T-helper 17 cell (primary cell): ENCODE measurements at regions not wholly inside any gene's neighbourhood (a gene's known extent, or its start where the extent isn't known, plus 50 kb on each side); places are given as distances from the start of the nearest gene placed in this dataset.

Experiments used
- ATAC-seq: fragments of 150-1000 bp; cut with Tn5 transposase; 2 replicates; pipeline ENCODE4 v1.10.0; 2021; ENCODE audit warnings: mild to moderate bottlenecking, moderate library complexity
- DNase-seq, 3 donors: peaks; one replicate each; pipeline versions ENCODE4 v3.0.0 to v3.0.0-alpha.2; 2020 to 2021
- H3K9me3 ChIP-seq: one replicate; pipeline ENCODE4 v1.7.0; 2013; ENCODE audit warnings: low read length, mild to moderate bottlenecking; ENCODE audit not compliant: control insufficient read depth, poor library complexity, severe bottlenecking
- H3K27ac Mint-ChIP-seq: one replicate; pipeline ENCODE4 v1.8.0; 2022; ENCODE audit warnings: mild to moderate bottlenecking, moderate library complexity, mixed read lengths
- H3K27me3 Mint-ChIP-seq: one replicate; pipeline ENCODE4 v1.8.0; 2022; ENCODE audit warnings: mixed read lengths
- H3K36me3 Mint-ChIP-seq: one replicate; pipeline ENCODE4 v1.8.0; 2022; ENCODE audit warnings: low read depth, mixed read lengths
- H3K4me1 Mint-ChIP-seq: one replicate; pipeline ENCODE4 v1.8.0; 2022; ENCODE audit warnings: mild to moderate bottlenecking, mixed read lengths
- H3K4me3 Mint-ChIP-seq: one replicate; pipeline ENCODE4 v1.8.0; 2022; ENCODE audit warnings: mild to moderate bottlenecking, moderate library complexity, mixed read lengths

DNA sequence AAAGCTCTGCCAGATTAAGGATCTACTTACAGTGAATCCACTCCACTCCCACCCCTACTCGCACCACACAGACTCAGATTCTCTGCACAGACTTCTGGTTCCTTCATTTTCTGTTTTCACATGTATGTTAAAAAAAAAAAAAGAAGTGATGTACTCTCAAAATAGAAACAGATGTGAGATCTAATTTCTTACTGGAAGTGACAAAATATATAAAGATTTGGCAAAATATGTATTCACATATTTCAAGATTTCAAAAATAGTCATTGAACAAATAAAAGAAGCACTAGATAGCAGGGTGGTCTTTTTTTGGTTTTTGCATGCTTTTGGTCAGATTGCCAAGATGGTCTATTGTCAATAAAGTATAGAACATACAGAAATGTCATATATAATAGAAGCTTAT is 379.2 kb downstream of the TMEM167A start:
- H3K4me1 Mint-ChIP-seq: no peaks in the 10 kb centered on the region
- H3K36me3 Mint-ChIP-seq: no peaks in the 10 kb centered on the region
- H3K4me3 Mint-ChIP-seq: no peak overlapping the region
- no peaks in the 10 kb centered on the region for H3K9me3 ChIP-seq
- DNase-seq (no peak), ATAC-seq (no peak)
- no peak overlapping the region for H3K27ac Mint-ChIP-seq
- H3K27me3 Mint-ChIP-seq: peaks cover 8% of the 10 kb centered on the region

GRCh38 chr5:82694711-82695285 is 382.4 kb downstream of the TMEM167A start:
- no peaks in the 10 kb centered on the region for H3K36me3 Mint-ChIP-seq
- no peak overlapping the region for H3K4me3 Mint-ChIP-seq
- no peak overlapping the region for H3K27ac Mint-ChIP-seq
- no peaks in the 10 kb centered on the region for H3K4me1 Mint-ChIP-seq
- H3K9me3 ChIP-seq: no peaks in the 10 kb centered on the region
- H3K27me3 Mint-ChIP-seq: peaks cover 8% of the 10 kb centered on the region
- DNase-seq (no peak), ATAC-seq (no peak)

- no peak for ATAC-seq
- no peaks in the 10 kb centered on the region for H3K4me1 Mint-ChIP-seq
These were observed 384.4 kb downstream of the TMEM167A start for GRCh38 chr5:82692826-82693225.

GRCh38 chr5:82684659-82685058 is 392.5 kb downstream of the TMEM167A start:
- Mint-ChIP-seq H3K4me1 (no peaks in the 10 kb centered on the region), H3K27me3 (no peaks in the 10 kb centered on the region), H3K36me3 (peaks cover 3% of the 10 kb centered on the region), H3K4me3 (no peak overlapping the region), H3K27ac (no peak overlapping the region)
- ATAC-seq (no peak), DNase-seq (no peak)
- no peaks in the 10 kb centered on the region for H3K9me3 ChIP-seq

More at GRCh38 chr5:82692826-82693225, 384.4 kb downstream of the TMEM167A start:
- Mint-ChIP-seq H3K27me3 (no peaks in the 10 kb centered on the region), H3K36me3 (no peaks in the 10 kb centered on the region), H3K4me3 (no peak overlapping the region), H3K27ac (no peak overlapping the region)
- H3K9me3 ChIP-seq: no peaks in the 10 kb centered on the region
- no peak for DNase-seq

GRCh38 chr5:82684165-82684564 is 393.0 kb downstream of the TMEM167A start:
- no peaks in the 10 kb centered on the region for H3K27me3 Mint-ChIP-seq
- no peaks in the 10 kb centered on the region for H3K9me3 ChIP-seq
- DNase-seq (no peak), ATAC-seq (no peak)
- H3K4me3 Mint-ChIP-seq: no peak overlapping the region
- peaks cover 3% of the 10 kb centered on the region for H3K36me3 Mint-ChIP-seq
- no peak overlapping the region for H3K27ac Mint-ChIP-seq
- H3K4me1 Mint-ChIP-seq: no peaks in the 10 kb centered on the region

- Mint-ChIP-seq H3K27me3 (no peaks in the 10 kb centered on the region), H3K36me3 (no peaks in the 10 kb centered on the region), H3K4me1 (peaks cover 12% of the 10 kb centered on the region), H3K4me3 (no peak overlapping the region), H3K27ac (no peak overlapping the region)
- ATAC-seq (no peak), DNase-seq (no peak)
- no peaks in the 10 kb centered on the region for H3K9me3 ChIP-seq
These were observed 397.5 kb downstream of the TMEM167A start for GRCh38 chr5:82679660-82680059.

DNA sequence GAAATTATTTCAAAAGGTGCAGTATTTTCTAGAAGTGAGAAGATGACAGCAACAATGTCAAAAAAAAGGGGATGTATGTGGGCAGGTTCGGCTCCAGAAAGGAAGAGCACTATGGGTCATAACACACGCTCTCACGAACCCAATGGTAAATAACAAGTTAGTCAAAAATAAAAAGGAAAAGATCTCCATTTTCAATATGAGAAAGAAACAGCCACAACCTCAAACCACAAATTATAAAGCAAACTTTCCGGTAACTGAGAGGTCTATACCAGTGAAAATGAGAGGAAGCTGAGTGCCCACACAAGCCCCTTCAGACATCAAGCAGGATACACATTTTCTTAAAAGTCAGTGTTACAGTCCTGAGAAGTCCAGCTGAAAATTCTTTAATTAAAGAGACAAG is 398.5 kb upstream of the RPS23 start:
- Mint-ChIP-seq H3K36me3 (no peaks in the 10 kb centered on the region), H3K27me3 (no peaks in the 10 kb centered on the region), H3K4me1 (peaks cover 12% of the 10 kb centered on the region), H3K27ac (peak overlapping the region; percentile 79), H3K4me3 (peak overlapping the region; percentile 56)
- no peak for DNase-seq
- H3K9me3 ChIP-seq: no peaks in the 10 kb centered on the region
- peak; percentile 47 for ATAC-seq

DNA sequence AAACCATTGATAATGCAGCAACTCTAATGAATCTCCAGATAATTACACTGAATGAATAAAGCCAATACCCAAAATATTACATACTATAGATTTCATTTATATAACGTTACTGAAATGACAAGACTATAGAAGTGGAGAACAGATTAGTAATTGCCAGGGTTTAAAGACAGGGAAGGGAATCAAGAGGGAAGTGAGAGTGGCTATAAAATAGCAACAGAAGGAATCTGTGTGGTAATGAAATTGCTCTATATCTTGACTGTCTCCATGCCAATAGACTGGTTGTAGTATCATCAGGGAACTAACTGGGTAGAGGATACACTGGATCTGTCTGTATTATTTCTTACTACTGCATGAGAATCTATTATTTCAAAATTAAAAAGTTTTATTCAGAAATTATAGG is 396.5 kb upstream of the RPS23 start:
- Mint-ChIP-seq H3K27me3 (no peaks in the 10 kb centered on the region), H3K36me3 (no peaks in the 10 kb centered on the region), H3K4me3 (no peak overlapping the region), H3K4me1 (peaks cover 12% of the 10 kb centered on the region), H3K27ac (no peak overlapping the region)
- ATAC-seq (no peak), DNase-seq (no peak)
- no peaks in the 10 kb centered on the region for H3K9me3 ChIP-seq

DNA sequence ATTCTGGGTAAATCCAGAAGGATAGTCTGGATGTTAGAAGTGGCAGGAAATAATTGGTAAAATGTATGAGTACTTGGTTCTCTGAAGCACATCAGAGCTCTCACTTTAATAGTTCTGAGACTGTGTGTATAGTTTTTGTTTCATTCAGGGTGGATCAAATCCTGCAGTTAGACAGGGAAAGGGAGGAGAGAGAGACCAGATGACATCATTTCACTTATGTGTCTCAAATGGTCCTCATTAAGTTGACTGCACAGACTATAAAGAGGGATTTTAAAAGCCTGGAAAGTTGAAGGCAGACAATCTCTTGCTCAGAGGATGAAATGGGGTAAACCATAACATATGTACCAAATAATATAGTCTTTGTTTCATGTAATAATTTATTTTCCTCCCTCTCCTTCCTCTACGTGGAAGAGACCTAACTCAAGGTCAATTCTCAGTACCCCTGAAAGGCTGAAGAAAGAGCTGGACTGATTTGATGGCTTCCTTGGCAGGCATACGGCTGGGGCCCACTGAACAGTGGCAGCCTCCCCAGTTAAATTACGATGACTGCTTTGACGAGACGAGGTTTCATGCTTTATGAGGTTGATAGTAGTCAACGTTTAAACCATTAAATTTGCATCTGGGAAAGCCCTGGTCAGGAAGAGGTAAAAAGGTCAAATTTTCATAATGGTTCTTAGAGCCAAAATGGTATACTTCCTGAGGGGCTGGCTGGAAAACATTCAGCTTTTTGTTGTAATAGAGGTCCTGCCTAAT is 395.1 kb upstream of the RPS23 start:
- DNase-seq (no peak), ATAC-seq (no peak)
- peaks cover 12% of the 10 kb centered on the region for H3K4me1 Mint-ChIP-seq
- H3K4me3 Mint-ChIP-seq: no peak overlapping the region
- no peaks in the 10 kb centered on the region for H3K36me3 Mint-ChIP-seq
- no peaks in the 10 kb centered on the region for H3K9me3 ChIP-seq
- H3K27me3 Mint-ChIP-seq: no peaks in the 10 kb centered on the region
- H3K27ac Mint-ChIP-seq: no peak overlapping the region

DNA sequence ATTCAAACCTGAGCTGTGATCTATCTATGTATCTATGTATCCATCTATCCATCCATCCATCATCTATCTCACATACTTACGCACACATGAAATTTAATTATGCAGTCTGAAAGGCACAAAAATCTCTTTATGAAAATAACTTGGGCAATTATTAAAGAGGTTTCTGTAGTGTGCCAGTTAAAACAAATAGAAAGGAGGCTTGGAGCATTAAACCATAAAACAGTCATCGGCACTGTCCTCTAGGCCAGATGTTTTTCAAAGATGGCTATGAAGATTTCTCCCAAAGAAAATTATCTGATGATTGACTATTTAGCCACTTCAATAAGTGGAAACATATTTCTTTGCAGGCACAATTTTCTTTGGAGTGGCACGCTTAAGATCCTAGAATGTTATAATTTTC is 392.5 kb upstream of the RPS23 start:
- Mint-ChIP-seq H3K4me3 (no peak overlapping the region), H3K4me1 (no peaks in the 10 kb centered on the region), H3K27ac (no peak overlapping the region), H3K27me3 (no peaks in the 10 kb centered on the region), H3K36me3 (no peaks in the 10 kb centered on the region)
- ATAC-seq (no peak), DNase-seq (no peak)
- H3K9me3 ChIP-seq: no peaks in the 10 kb centered on the region

- Mint-ChIP-seq H3K4me1 (no peaks in the 10 kb centered on the region), H3K27ac (no peak overlapping the region), H3K4me3 (no peak overlapping the region), H3K36me3 (no peaks in the 10 kb centered on the region), H3K27me3 (no peaks in the 10 kb centered on the region)
- no peak for DNase-seq
- H3K9me3 ChIP-seq: no peaks in the 10 kb centered on the region
- ATAC-seq: no peak
These were observed 391.6 kb upstream of the RPS23 start for GRCh38 chr5:82669720-82670119.

DNA sequence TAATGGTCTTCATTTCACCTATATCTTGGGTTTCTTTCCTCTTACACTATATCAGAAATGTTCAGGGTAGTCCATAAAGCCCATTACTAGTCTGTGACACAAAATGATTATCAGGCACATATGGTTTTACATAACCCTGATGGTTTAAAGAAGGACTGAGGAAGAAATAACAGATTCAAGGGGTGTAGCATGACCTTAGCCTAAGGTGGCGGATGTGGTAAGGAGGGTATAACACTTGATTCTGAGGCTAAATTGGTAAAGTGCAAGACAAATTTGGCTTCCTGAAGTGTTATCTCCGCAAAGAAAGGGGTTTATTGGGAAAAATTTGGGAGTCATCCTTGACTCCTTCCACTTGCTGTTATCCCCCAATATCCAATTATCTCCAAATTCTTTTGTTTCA is 388.2 kb upstream of the RPS23 start:
- Mint-ChIP-seq H3K27me3 (no peaks in the 10 kb centered on the region), H3K4me3 (no peak overlapping the region), H3K36me3 (no peaks in the 10 kb centered on the region), H3K27ac (no peak overlapping the region), H3K4me1 (no peaks in the 10 kb centered on the region)
- no peak for DNase-seq
- no peak for ATAC-seq
- H3K9me3 ChIP-seq: no peaks in the 10 kb centered on the region

DNA sequence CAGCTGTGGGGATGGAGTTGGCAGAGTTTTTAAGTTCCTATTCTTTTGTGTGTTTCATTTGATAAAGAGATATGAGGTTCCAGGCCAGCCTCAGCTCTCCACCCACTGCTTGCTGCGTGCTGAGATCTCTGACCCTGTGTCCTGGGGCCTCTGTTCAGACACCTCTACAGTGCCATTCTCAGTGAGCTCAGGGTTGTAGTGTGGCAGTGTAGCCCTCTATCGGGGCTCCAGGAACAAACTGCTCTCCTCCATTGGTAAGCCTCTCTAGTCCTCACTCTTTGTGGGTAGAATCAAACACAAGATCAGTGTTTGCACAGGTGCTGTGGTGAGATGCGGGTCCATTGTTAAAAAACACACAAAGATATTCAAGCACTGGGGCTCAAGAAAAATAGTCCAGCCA is 386.6 kb upstream of the RPS23 start:
- no peak for DNase-seq
- Mint-ChIP-seq H3K4me1 (no peaks in the 10 kb centered on the region), H3K36me3 (no peaks in the 10 kb centered on the region), H3K27me3 (no peaks in the 10 kb centered on the region), H3K27ac (no peak overlapping the region), H3K4me3 (no peak overlapping the region)
- no peak for ATAC-seq
- H3K9me3 ChIP-seq: no peaks in the 10 kb centered on the region

- DNase-seq: no peak
- ATAC-seq: no peak
- no peaks in the 10 kb centered on the region for H3K9me3 ChIP-seq
- H3K27ac Mint-ChIP-seq: no peak overlapping the region
- H3K4me3 Mint-ChIP-seq: no peak overlapping the region
- no peaks in the 10 kb centered on the region for H3K36me3 Mint-ChIP-seq
- no peaks in the 10 kb centered on the region for H3K4me1 Mint-ChIP-seq
- H3K27me3 Mint-ChIP-seq: no peaks in the 10 kb centered on the region
These were observed 385.1 kb upstream of the RPS23 start for GRCh38 chr5:82663225-82663624.
